ENCODE measurements at regions not wholly inside any gene's neighbourhood (a gene's known extent, or its start where the extent isn't known, plus 50 kb on each side); places are given as distances from the start of the nearest gene placed in this dataset.

GRCh38 chr13:76552807-76553206, 333.4 kb downstream of the KCTD12 start:
- no peak for DNase-seq (ENCODE audit: extremely low read depth, insufficient read length)
- H3K4me3 ChIP-seq (replicated peaks; ENCODE audit: low read depth, low read length), result no peak overlapping the region

GRCh38 chr13:76552041-76552772, 334.0 kb downstream of the KCTD12 start:
- no peaks in the 10 kb centered on the region for H3K36me3 ChIP-seq (ENCODE audit: control insufficient read depth, insufficient read depth, low read length)
- H3K4me3 ChIP-seq (replicated peaks; ENCODE audit: low read depth, low read length), result no peak overlapping the region
- H3K27me3 ChIP-seq (replicated peaks; ENCODE audit: control insufficient read depth, insufficient read depth, low read length), result no peaks in the 10 kb centered on the region
- no peak for TF ChIP-seq CTCF (IDR thresholded peaks at IDR 0.05; ENCODE audit: insufficient read depth, low read length, poor library complexity, severe bottlenecking)
- DNase-seq (ENCODE audit: extremely low read depth, insufficient read length), result no peak

More at GRCh38 chr13:76552807-76553206, 333.4 kb downstream of the KCTD12 start:
- no peak for TF ChIP-seq CTCF (IDR thresholded peaks at IDR 0.05; ENCODE audit: insufficient read depth, low read length, poor library complexity, severe bottlenecking)
- Histone ChIP-seq H3K36me3 (ENCODE audit: control insufficient read depth, insufficient read depth, low read length) (no peaks in the 10 kb centered on the region), H3K27me3 (replicated peaks; ENCODE audit: control insufficient read depth, insufficient read depth, low read length) (no peaks in the 10 kb centered on the region)

- TF ChIP-seq CTCF (IDR thresholded peaks at IDR 0.05; ENCODE audit: insufficient read depth, low read length, poor library complexity, severe bottlenecking), result no peak
- Histone ChIP-seq H3K27me3 (replicated peaks; ENCODE audit: control insufficient read depth, insufficient read depth, low read length) (no peaks in the 10 kb centered on the region), H3K4me3 (replicated peaks; ENCODE audit: low read depth, low read length) (no peak overlapping the region), H3K36me3 (ENCODE audit: control insufficient read depth, insufficient read depth, low read length) (no peaks in the 10 kb centered on the region)
- no peak for DNase-seq (ENCODE audit: extremely low read depth, insufficient read length)
Measured at GRCh38 chr13:76542176-76542575, 344.0 kb downstream of the KCTD12 start.

GRCh38 chr13:76538004-76538403, 348.2 kb downstream of the KCTD12 start:
- H3K27me3 ChIP-seq (replicated peaks; ENCODE audit: control insufficient read depth, insufficient read depth, low read length), result no peaks in the 10 kb centered on the region
- no peak overlapping the region for H3K4me3 ChIP-seq (replicated peaks; ENCODE audit: low read depth, low read length)
- H3K36me3 ChIP-seq (ENCODE audit: control insufficient read depth, insufficient read depth, low read length), result no peaks in the 10 kb centered on the region
- DNase-seq (ENCODE audit: extremely low read depth, insufficient read length), result no peak
- TF ChIP-seq CTCF (IDR thresholded peaks at IDR 0.05; ENCODE audit: insufficient read depth, low read length, poor library complexity, severe bottlenecking), result no peak

GRCh38 chr13:76533251-76533650, 353.0 kb downstream of the KCTD12 start:
- no peak for DNase-seq (ENCODE audit: extremely low read depth, insufficient read length)
- no peak for TF ChIP-seq CTCF (IDR thresholded peaks at IDR 0.05; ENCODE audit: insufficient read depth, low read length, poor library complexity, severe bottlenecking)
- H3K27me3 ChIP-seq (replicated peaks; ENCODE audit: control insufficient read depth, insufficient read depth, low read length), result no peaks in the 10 kb centered on the region
- H3K4me3 ChIP-seq (replicated peaks; ENCODE audit: low read depth, low read length), result no peak overlapping the region
- no peaks in the 10 kb centered on the region for H3K36me3 ChIP-seq (ENCODE audit: control insufficient read depth, insufficient read depth, low read length)

- Histone ChIP-seq H3K27me3 (replicated peaks; ENCODE audit: control insufficient read depth, insufficient read depth, low read length) (no peaks in the 10 kb centered on the region), H3K36me3 (ENCODE audit: control insufficient read depth, insufficient read depth, low read length) (no peaks in the 10 kb centered on the region), H3K4me3 (replicated peaks; ENCODE audit: low read depth, low read length) (no peak overlapping the region)
- DNase-seq (ENCODE audit: extremely low read depth, insufficient read length), result no peak
- TF ChIP-seq CTCF (IDR thresholded peaks at IDR 0.05; ENCODE audit: insufficient read depth, low read length, poor library complexity, severe bottlenecking), result no peak
Measured at GRCh38 chr13:76527041-76527440, 359.2 kb downstream of the KCTD12 start.

Measured in GM06990 (cell line).